Panc1 (cell line): ENCODE measurements at regions not wholly inside any gene's neighbourhood (a gene's known extent, or its start where the extent isn't known, plus 50 kb on each side); places are given as distances from the start of the nearest gene placed in this dataset.

Experiments used
- POLR2AphosphoS5 ChIP-seq: IDR thresholded peaks from 2 replicates; pipeline ENCODE4 v1.6.1; 2012; ENCODE audit warnings: mild to moderate bottlenecking, low read depth, low read length, moderate library complexity
- SIN3A ChIP-seq: IDR thresholded peaks from 2 replicates; pipeline ENCODE4 v1.6.1; 2012; ENCODE audit warnings: low read depth, mild to moderate bottlenecking, low read length, moderate library complexity, borderline replicate concordance; ENCODE audit not compliant: insufficient read depth
- TCF7L2 ChIP-seq: IDR thresholded peaks from 2 replicates; pipeline ENCODE4 v1.6.1; 2011; ENCODE audit warnings: mild to moderate bottlenecking, low read depth, low read length, inconsistent platforms
- TF ChIP-seq, protein P1 (sequence below): fragments of 450-650 bp; IDR thresholded peaks from 2 replicates; pipeline ENCODE4 v1.5.1; 2017; ENCODE audit warnings: mild to moderate bottlenecking
- TF ChIP-seq, protein P2 (sequence below), 2 experiments: IDR thresholded peaks; 2 replicates each; pipeline ENCODE4 v1.6.1; 2011 to 2012; ENCODE audit warnings: low read depth in 2 of 2, control low read depth in 1 of 2, low read length in 1 of 2, mild to moderate bottlenecking in 1 of 2, moderate library complexity in 1 of 2; ENCODE audit not compliant: insufficient read depth in 1 of 2

DNA sequence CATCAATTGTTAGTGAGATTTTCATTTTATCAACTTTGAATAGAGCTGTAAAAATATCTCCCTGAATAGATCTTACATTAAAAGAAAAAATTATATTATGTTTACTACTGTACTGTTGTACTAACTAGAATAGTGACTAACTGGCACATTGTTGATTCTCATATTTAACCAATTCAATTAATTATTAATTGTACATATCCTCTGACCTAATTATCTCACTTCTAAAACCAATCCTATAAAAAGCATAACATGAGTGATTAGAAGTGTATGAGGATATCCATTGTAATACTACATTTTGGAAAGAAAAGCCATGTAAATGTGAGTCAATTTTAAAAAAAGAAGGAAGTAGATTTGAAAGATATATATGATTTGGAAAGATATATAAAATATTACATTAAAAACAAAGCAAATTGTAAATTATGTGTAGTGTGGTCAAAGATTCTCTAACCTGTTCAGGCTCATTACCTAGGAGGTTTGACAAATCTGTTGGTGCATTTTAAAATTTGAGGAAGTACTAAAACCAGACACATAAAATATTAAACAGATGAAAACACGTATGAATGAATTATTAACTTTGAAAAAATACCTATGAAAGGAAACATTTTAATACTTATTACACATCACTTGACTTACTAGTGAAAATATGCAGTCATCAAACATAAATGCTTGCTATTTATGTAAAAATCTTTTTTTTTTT, 829.8 kb upstream of the SLC10A2 start:
- TF ChIP-seq, protein P1, sequence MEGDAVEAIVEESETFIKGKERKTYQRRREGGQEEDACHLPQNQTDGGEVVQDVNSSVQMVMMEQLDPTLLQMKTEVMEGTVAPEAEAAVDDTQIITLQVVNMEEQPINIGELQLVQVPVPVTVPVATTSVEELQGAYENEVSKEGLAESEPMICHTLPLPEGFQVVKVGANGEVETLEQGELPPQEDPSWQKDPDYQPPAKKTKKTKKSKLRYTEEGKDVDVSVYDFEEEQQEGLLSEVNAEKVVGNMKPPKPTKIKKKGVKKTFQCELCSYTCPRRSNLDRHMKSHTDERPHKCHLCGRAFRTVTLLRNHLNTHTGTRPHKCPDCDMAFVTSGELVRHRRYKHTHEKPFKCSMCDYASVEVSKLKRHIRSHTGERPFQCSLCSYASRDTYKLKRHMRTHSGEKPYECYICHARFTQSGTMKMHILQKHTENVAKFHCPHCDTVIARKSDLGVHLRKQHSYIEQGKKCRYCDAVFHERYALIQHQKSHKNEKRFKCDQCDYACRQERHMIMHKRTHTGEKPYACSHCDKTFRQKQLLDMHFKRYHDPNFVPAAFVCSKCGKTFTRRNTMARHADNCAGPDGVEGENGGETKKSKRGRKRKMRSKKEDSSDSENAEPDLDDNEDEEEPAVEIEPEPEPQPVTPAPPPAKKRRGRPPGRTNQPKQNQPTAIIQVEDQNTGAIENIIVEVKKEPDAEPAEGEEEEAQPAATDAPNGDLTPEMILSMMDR: no peak
- TF ChIP-seq POLR2AphosphoS5: no peak
- TF ChIP-seq, protein P2, sequence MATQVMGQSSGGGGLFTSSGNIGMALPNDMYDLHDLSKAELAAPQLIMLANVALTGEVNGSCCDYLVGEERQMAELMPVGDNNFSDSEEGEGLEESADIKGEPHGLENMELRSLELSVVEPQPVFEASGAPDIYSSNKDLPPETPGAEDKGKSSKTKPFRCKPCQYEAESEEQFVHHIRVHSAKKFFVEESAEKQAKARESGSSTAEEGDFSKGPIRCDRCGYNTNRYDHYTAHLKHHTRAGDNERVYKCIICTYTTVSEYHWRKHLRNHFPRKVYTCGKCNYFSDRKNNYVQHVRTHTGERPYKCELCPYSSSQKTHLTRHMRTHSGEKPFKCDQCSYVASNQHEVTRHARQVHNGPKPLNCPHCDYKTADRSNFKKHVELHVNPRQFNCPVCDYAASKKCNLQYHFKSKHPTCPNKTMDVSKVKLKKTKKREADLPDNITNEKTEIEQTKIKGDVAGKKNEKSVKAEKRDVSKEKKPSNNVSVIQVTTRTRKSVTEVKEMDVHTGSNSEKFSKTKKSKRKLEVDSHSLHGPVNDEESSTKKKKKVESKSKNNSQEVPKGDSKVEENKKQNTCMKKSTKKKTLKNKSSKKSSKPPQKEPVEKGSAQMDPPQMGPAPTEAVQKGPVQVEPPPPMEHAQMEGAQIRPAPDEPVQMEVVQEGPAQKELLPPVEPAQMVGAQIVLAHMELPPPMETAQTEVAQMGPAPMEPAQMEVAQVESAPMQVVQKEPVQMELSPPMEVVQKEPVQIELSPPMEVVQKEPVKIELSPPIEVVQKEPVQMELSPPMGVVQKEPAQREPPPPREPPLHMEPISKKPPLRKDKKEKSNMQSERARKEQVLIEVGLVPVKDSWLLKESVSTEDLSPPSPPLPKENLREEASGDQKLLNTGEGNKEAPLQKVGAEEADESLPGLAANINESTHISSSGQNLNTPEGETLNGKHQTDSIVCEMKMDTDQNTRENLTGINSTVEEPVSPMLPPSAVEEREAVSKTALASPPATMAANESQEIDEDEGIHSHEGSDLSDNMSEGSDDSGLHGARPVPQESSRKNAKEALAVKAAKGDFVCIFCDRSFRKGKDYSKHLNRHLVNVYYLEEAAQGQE (IDR thresholded peaks at IDR 0.05; ENCODE audit: insufficient read depth in 1 of 2, low read depth in 2 of 2, low read length in 1 of 2): no peak
- TF ChIP-seq TCF7L2: no peak
- no peak for TF ChIP-seq SIN3A
